GM23338 (cell line): ENCODE measurements at regions not wholly inside any gene's neighbourhood (a gene's known extent, or its start where the extent isn't known, plus 50 kb on each side); places are given as distances from the start of the nearest gene placed in this dataset.

Source experiments
- ATAC-seq: fragments of 200-7000 bp; cut with Tn5 transposase; 3 replicates; pipeline ENCODE4 v1.9.1; 2020
- DNase-seq: peaks from one replicate; pipeline ENCODE4 v3.0.0-alpha.2; 2015; ENCODE audit warnings: low spot score
- H2AFZ ChIP-seq: fragments of 200-600 bp; sonication (generic); 2 replicates; pipeline ENCODE4 v1.8.0; 2016; ENCODE audit warnings: antibody characterized with exemption, mild to moderate bottlenecking, moderate library complexity
- H3F3A ChIP-seq: fragments of 200-600 bp; sonication (generic); replicated peaks from 2 replicates; pipeline ENCODE4 v1.8.0; 2017; ENCODE audit warnings: antibody characterized with exemption, mixed run types, low read depth
- H3K27ac ChIP-seq: fragments of 200-600 bp; sonication (generic); 2 replicates; pipeline ENCODE4 v1.6.1; 2016; ENCODE audit warnings: low read depth
- H3K27me3 ChIP-seq: fragments of 200-600 bp; sonication (generic); 2 replicates; pipeline ENCODE4 v1.8.0; 2016; ENCODE audit warnings: mild to moderate bottlenecking, mixed run types, moderate library complexity; ENCODE audit not compliant: insufficient read depth
- H3K36me3 ChIP-seq: fragments of 200-600 bp; sonication (generic); 2 replicates; pipeline ENCODE4 v1.8.0; 2016; ENCODE audit warnings: mild to moderate bottlenecking; ENCODE audit not compliant: insufficient read depth
- H3K4me1 ChIP-seq: fragments of 200-600 bp; sonication (generic); 2 replicates; pipeline ENCODE4 v1.8.0; 2016; ENCODE audit warnings: mild to moderate bottlenecking, moderate library complexity; ENCODE audit not compliant: insufficient read depth
- H3K4me2 ChIP-seq: fragments of 200-600 bp; sonication (generic); 2 replicates; pipeline ENCODE4 v1.7.1; 2017; ENCODE audit warnings: mixed run types
- H3K4me3 ChIP-seq: fragments of 200-600 bp; sonication (generic); 2 replicates; pipeline ENCODE4 v1.6.1; 2016; ENCODE audit warnings: mixed run types
- H3K79me2 ChIP-seq: fragments of 200-600 bp; sonication (generic); replicated peaks from 2 replicates; pipeline ENCODE4 v1.8.0; 2017; ENCODE audit warnings: mild to moderate bottlenecking; ENCODE audit not compliant: insufficient read depth
- H3K9me2 ChIP-seq: fragments of 200-600 bp; sonication (generic); 2 replicates; pipeline ENCODE4 v1.8.0; 2017; ENCODE audit not compliant: insufficient read depth
- H4K20me1 ChIP-seq: fragments of 200-600 bp; sonication (generic); replicated peaks from 2 replicates; pipeline ENCODE4 v1.8.0; 2017; ENCODE audit warnings: mild to moderate bottlenecking; ENCODE audit not compliant: insufficient read depth
- H3K27ac Mint-ChIP-seq: 2 replicates; pipeline ENCODE4 v1.8.0; 2020; ENCODE audit warnings: inconsistent platforms, mild to moderate bottlenecking, moderate library complexity, mixed read lengths
- H3K27me3 Mint-ChIP-seq: 3 replicates; pipeline ENCODE4 v1.8.0; 2022; ENCODE audit warnings: low read depth, mild to moderate bottlenecking, moderate library complexity, mixed read lengths, inconsistent platforms; ENCODE audit not compliant: insufficient read depth, poor library complexity
- H3K36me3 Mint-ChIP-seq: 3 replicates; pipeline ENCODE4 v1.8.0; 2021; ENCODE audit warnings: low read depth, mild to moderate bottlenecking, inconsistent platforms, moderate library complexity, mixed read lengths
- H3K4me1 Mint-ChIP-seq: 3 replicates; pipeline ENCODE4 v1.8.0; 2020; ENCODE audit warnings: mild to moderate bottlenecking, inconsistent platforms, mixed read lengths
- H3K4me3 Mint-ChIP-seq: 3 replicates; pipeline ENCODE4 v1.8.0; 2021; ENCODE audit warnings: moderate library complexity, mild to moderate bottlenecking, inconsistent platforms, mixed read lengths
- H3K9me3 Mint-ChIP-seq: 3 replicates; pipeline ENCODE4 v1.8.0; 2020; ENCODE audit warnings: moderate library complexity, mild to moderate bottlenecking, inconsistent platforms, mixed read lengths
- CREB1 ChIP-seq: fragments of 250-450 bp; sonication (Bioruptor Pico); IDR thresholded peaks from 2 replicates; pipeline ENCODE4 v1.5.0; 2020; ENCODE audit warnings: low read depth, mild to moderate bottlenecking, moderate library complexity
- EZH2 ChIP-seq: fragments of 200-600 bp; sonication (generic); IDR thresholded peaks from one replicate; pipeline ENCODE4 v1.8.0; 2017; ENCODE audit warnings: antibody characterized with exemption, mild to moderate bottlenecking, low read depth; ENCODE audit not compliant: unreplicated experiment
- EZH2phosphoT487 ChIP-seq: fragments of 200-600 bp; sonication (generic); IDR thresholded peaks from one replicate; pipeline ENCODE4 v1.8.1; 2018; ENCODE audit warnings: antibody characterized with exemption; ENCODE audit not compliant: unreplicated experiment
- JUNB ChIP-seq: IDR thresholded peaks from one replicate; pipeline ENCODE4 v1.6.1; 2016; ENCODE audit warnings: antibody characterized with exemption; ENCODE audit not compliant: unreplicated experiment
- NANOG ChIP-seq: IDR thresholded peaks from 2 replicates; pipeline ENCODE4 v1.6.1; 2016; ENCODE audit warnings: antibody characterized with exemption, borderline replicate concordance
- POLR2AphosphoS5 ChIP-seq: IDR thresholded peaks from 2 replicates; pipeline ENCODE4 v1.6.1; 2016; ENCODE audit warnings: antibody characterized with exemption, low read depth
- REST ChIP-seq: IDR thresholded peaks from one replicate; pipeline ENCODE4 v1.6.1; 2018; ENCODE audit warnings: antibody characterized with exemption; ENCODE audit not compliant: unreplicated experiment
- ZNF114 ChIP-seq: fragments of 250-450 bp; sonication (Bioruptor Pico); IDR thresholded peaks from 2 replicates; pipeline ENCODE4 v1.5.0; 2020; ENCODE audit warnings: mild to moderate bottlenecking, moderate library complexity
- ZNF331 ChIP-seq: fragments of 250-450 bp; sonication (Bioruptor Pico); IDR thresholded peaks from 2 replicates; pipeline ENCODE4 v1.5.0; 2020; ENCODE audit warnings: low read depth, mild to moderate bottlenecking, moderate library complexity
- ZNF462 ChIP-seq: fragments of 250-450 bp; sonication (Bioruptor Pico); IDR thresholded peaks from 2 replicates; pipeline ENCODE4 v1.5.0; 2020; ENCODE audit warnings: mild to moderate bottlenecking, moderate library complexity
- TF ChIP-seq, protein P1 (sequence below): IDR thresholded peaks from 2 replicates; pipeline ENCODE4 v1.6.1; 2016; ENCODE audit warnings: antibody characterized with exemption
- TF ChIP-seq, protein P2 (sequence below), 2 experiments: fragments of 200-600 bp in 1 of 2; sonication (generic) in 1 of 2; conservative IDR thresholded peaks; 2 replicates each; pipeline versions ENCODE4 v1.5.1 to v1.6.1; 2016 to 2017; ENCODE audit warnings: antibody characterized with exemption in 2 of 2, low read depth in 2 of 2, mild to moderate bottlenecking in 2 of 2, moderate library complexity in 1 of 2

DNA sequence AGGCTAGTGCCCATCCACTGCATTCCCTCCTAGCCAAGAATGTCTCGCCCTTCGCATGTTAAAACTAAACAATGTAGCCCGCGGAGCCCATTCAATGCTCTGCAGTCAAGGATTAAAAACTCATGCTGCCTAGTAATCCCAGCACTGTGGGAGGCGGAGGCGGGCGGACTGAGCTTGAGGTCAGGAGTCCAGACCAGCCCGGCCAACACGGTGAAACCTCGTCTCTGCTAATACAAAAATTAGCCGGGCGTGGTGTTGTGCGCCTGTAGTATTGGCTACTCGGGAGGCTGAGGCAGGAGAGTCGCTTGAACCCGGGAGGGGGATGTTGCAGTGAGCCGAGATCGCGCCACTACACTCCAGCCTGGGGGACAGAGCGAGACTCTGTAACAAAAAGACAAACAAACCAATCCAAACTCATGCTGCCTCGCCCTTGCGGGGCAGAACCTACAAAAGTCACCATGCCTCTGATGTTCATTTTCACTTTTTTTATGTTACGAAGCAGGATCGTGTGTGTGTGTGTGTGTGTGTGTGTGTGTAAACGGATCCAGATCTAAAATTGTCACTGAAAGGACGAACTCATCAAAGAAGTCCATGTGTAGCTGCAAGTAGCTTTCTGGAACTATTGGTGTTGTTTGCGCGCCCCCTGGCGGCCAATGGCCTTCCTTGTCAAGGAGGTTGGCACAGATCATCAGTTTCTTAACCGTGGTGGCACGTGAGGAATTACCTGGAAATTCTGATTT is 54.8 kb upstream of the SPESP1 start:
- H3K27ac Mint-ChIP-seq, result no peak overlapping the region
- no peak overlapping the region for H3K27ac ChIP-seq
- no peaks in the 10 kb centered on the region for H3K9me3 Mint-ChIP-seq
- H3K27me3 Mint-ChIP-seq, result peaks cover 2% of the 10 kb centered on the region
- TF ChIP-seq, protein P1, sequence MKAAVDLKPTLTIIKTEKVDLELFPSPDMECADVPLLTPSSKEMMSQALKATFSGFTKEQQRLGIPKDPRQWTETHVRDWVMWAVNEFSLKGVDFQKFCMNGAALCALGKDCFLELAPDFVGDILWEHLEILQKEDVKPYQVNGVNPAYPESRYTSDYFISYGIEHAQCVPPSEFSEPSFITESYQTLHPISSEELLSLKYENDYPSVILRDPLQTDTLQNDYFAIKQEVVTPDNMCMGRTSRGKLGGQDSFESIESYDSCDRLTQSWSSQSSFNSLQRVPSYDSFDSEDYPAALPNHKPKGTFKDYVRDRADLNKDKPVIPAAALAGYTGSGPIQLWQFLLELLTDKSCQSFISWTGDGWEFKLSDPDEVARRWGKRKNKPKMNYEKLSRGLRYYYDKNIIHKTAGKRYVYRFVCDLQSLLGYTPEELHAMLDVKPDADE, result no peak
- TF ChIP-seq ZNF462, result 0 out of 2 replicates have a peak, but pooled peaks have one; percentile 53
- no peak for TF ChIP-seq ZNF331 (CRISPR knock-in tag)
- no peak for TF ChIP-seq POLR2AphosphoS5
- no peak for TF ChIP-seq CREB1 (CRISPR knock-in tag)
- TF ChIP-seq EZH2, result no peak
- TF ChIP-seq, protein P2, sequence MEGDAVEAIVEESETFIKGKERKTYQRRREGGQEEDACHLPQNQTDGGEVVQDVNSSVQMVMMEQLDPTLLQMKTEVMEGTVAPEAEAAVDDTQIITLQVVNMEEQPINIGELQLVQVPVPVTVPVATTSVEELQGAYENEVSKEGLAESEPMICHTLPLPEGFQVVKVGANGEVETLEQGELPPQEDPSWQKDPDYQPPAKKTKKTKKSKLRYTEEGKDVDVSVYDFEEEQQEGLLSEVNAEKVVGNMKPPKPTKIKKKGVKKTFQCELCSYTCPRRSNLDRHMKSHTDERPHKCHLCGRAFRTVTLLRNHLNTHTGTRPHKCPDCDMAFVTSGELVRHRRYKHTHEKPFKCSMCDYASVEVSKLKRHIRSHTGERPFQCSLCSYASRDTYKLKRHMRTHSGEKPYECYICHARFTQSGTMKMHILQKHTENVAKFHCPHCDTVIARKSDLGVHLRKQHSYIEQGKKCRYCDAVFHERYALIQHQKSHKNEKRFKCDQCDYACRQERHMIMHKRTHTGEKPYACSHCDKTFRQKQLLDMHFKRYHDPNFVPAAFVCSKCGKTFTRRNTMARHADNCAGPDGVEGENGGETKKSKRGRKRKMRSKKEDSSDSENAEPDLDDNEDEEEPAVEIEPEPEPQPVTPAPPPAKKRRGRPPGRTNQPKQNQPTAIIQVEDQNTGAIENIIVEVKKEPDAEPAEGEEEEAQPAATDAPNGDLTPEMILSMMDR (conservative IDR thresholded peaks at IDR 0.05; ENCODE audit: low read depth in 2 of 2), result peak; percentile 96 to 99
- no peak for TF ChIP-seq EZH2phosphoT487
- no peak for TF ChIP-seq NANOG
- no peak for TF ChIP-seq JUNB
- no peak for TF ChIP-seq REST
- no peak for TF ChIP-seq ZNF114
- H3K9me2 ChIP-seq, result no peaks in the 10 kb centered on the region
- ATAC-seq (peak; percentile 93), DNase-seq (peak; percentile 97)
- H4K20me1 ChIP-seq, result no peaks in the 10 kb centered on the region
- no peaks in the 10 kb centered on the region for H3K4me1 Mint-ChIP-seq
- H3K79me2 ChIP-seq, result no peaks in the 10 kb centered on the region
- peak overlapping the region; percentile 87 for H3K4me3 Mint-ChIP-seq
- H2AFZ ChIP-seq, result peak overlapping the region; percentile 86
- H3K4me1 ChIP-seq, result peaks cover 4% of the 10 kb centered on the region; the same call in 1 of the 2 replicates
- H3K4me2 ChIP-seq, result peak overlapping the region; percentile 79
- H3K36me3 Mint-ChIP-seq, result no peaks in the 10 kb centered on the region
- peaks cover 15% of the 10 kb centered on the region for H3K27me3 ChIP-seq
- H3K4me3 ChIP-seq, result peak overlapping the region; percentile 57
- no peaks in the 10 kb centered on the region for H3K36me3 ChIP-seq
- H3F3A ChIP-seq, result no peaks in the 10 kb centered on the region
